ENCODE measurements at regions not wholly inside any gene's neighbourhood (a gene's known extent, or its start where the extent isn't known, plus 50 kb on each side); places are given as distances from the start of the nearest gene placed in this dataset.

- Histone ChIP-seq H3K4me3 (no peak overlapping the region), H3K27me3 (replicated peaks; ENCODE audit: insufficient read depth) (no peaks in the 10 kb centered on the region), H3K4me1 (replicated peaks) (no peaks in the 10 kb centered on the region), H3K9me3 (no peaks in the 10 kb centered on the region), H3K27ac (no peak overlapping the region), H3K36me3 (no peaks in the 10 kb centered on the region)
- 63% methylated on average over 13 of the region's 13 CpGs for WGBS
- intact Hi-C loops (cut with DNase I): no loop called here
- no peak for TF ChIP-seq POLR2AphosphoS5 (IDR thresholded peaks at IDR 0.05)
- TF ChIP-seq POLR2A (IDR thresholded peaks at IDR 0.05): no peak
- TF ChIP-seq, protein P1, sequence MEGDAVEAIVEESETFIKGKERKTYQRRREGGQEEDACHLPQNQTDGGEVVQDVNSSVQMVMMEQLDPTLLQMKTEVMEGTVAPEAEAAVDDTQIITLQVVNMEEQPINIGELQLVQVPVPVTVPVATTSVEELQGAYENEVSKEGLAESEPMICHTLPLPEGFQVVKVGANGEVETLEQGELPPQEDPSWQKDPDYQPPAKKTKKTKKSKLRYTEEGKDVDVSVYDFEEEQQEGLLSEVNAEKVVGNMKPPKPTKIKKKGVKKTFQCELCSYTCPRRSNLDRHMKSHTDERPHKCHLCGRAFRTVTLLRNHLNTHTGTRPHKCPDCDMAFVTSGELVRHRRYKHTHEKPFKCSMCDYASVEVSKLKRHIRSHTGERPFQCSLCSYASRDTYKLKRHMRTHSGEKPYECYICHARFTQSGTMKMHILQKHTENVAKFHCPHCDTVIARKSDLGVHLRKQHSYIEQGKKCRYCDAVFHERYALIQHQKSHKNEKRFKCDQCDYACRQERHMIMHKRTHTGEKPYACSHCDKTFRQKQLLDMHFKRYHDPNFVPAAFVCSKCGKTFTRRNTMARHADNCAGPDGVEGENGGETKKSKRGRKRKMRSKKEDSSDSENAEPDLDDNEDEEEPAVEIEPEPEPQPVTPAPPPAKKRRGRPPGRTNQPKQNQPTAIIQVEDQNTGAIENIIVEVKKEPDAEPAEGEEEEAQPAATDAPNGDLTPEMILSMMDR (IDR thresholded peaks at IDR 0.05): no peak
- no peak for DNase-seq (ENCODE audit: low spot score)
These were observed 160.3 kb upstream of the VRK2 start for GRCh38 chr2:57886161-57886786.

DNA sequence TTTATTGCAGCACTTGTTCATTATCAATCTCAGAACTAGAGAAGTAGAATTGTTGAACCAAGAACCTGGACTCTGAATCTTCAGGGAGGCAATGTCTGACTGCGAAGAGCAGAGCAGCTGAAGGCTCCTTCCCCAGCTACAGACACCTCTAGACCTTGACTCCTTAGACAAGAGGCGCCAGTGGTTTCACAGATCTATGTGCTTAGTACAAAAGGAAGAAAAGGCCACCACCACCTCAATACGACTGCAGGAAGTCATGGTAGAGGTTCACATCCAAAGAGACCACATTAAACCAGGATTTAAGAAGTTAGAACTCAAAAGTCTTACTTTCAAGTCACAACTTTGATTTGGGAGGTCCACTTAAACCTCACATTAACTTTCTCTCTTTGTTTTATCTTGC, 158.1 kb upstream of the VRK2 start:
- Histone ChIP-seq H3K27ac (no peak overlapping the region), H3K4me3 (no peak overlapping the region), H3K36me3 (no peaks in the 10 kb centered on the region), H3K9me3 (no peaks in the 10 kb centered on the region), H3K27me3 (replicated peaks; ENCODE audit: insufficient read depth) (no peaks in the 10 kb centered on the region), H3K4me1 (replicated peaks) (no peaks in the 10 kb centered on the region)
- intact Hi-C loops (cut with DNase I): no loop called here
- DNase-seq (ENCODE audit: low spot score): no peak
- WGBS: 95% methylated on average over 3 of the region's 3 CpGs
- TF ChIP-seq, protein P1 (IDR thresholded peaks at IDR 0.05): no peak
- TF ChIP-seq POLR2AphosphoS5 (IDR thresholded peaks at IDR 0.05): no peak
- TF ChIP-seq POLR2A (IDR thresholded peaks at IDR 0.05): no peak

- Histone ChIP-seq H3K27ac (no peak overlapping the region), H3K4me1 (replicated peaks) (no peaks in the 10 kb centered on the region), H3K9me3 (no peaks in the 10 kb centered on the region), H3K4me3 (no peak overlapping the region), H3K27me3 (replicated peaks; ENCODE audit: insufficient read depth) (no peaks in the 10 kb centered on the region), H3K36me3 (no peaks in the 10 kb centered on the region)
- TF ChIP-seq POLR2A (IDR thresholded peaks at IDR 0.05) (no peak), POLR2AphosphoS5 (IDR thresholded peaks at IDR 0.05) (no peak)
- TF ChIP-seq, protein P1 (IDR thresholded peaks at IDR 0.05): no peak
- intact Hi-C loops (cut with DNase I): no loop called here
- DNase-seq (ENCODE audit: low spot score): no peak
These were observed 156.1 kb upstream of the VRK2 start for GRCh38 chr2:57890464-57890863.

DNA sequence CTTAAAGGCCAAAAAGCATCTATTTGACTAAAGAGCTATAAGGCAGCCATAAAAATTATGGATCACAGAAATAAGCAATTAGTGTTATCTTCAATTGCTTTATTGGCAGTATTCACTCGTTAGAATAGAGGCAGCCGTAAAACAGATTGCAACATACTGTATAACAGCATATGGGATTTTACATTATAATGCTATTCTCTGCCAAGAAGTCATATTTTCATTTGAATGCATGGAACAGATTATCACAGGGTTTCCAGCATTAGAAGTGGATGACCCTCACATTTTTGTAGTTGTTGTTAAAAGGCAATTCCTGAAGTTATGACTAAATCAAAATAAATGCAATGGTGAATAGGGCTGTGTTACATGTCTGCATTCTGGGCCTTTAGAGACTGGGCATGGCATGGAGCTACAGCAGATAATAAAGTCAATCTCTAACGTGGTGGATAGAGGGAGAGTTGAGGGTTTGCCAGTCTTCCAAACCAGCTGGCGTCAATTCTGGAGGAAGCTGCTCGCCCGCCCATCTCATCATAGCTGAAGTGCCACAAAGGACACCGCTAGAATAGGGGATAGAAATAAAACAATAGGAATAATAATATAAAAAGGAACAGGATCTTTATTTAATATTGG, 155.4 kb upstream of the VRK2 start:
- intact Hi-C loops (cut with DNase I): no loop called here
- no peaks in the 10 kb centered on the region for H3K9me3 ChIP-seq
- no peak overlapping the region for H3K27ac ChIP-seq
- no peaks in the 10 kb centered on the region for H3K4me1 ChIP-seq (replicated peaks)
- no peaks in the 10 kb centered on the region for H3K27me3 ChIP-seq (replicated peaks; ENCODE audit: insufficient read depth)
- DNase-seq (ENCODE audit: low spot score): no peak
- 77% methylated on average over 7 of the region's 7 CpGs for WGBS
- no peaks in the 10 kb centered on the region for H3K36me3 ChIP-seq
- H3K4me3 ChIP-seq: no peak overlapping the region
- TF ChIP-seq POLR2A (IDR thresholded peaks at IDR 0.05) (no peak), POLR2AphosphoS5 (IDR thresholded peaks at IDR 0.05) (no peak)
- TF ChIP-seq, protein P1 (IDR thresholded peaks at IDR 0.05): no peak

GRCh38 chr2:57892920-57893319, 153.7 kb upstream of the VRK2 start:
- intact Hi-C loops (cut with DNase I): no loop called here
- Histone ChIP-seq H3K9me3 (no peaks in the 10 kb centered on the region), H3K4me1 (replicated peaks) (no peaks in the 10 kb centered on the region), H3K4me3 (no peak overlapping the region), H3K27me3 (replicated peaks; ENCODE audit: insufficient read depth) (no peaks in the 10 kb centered on the region), H3K36me3 (no peaks in the 10 kb centered on the region), H3K27ac (no peak overlapping the region)
- WGBS: 71% methylated on average over 3 of the region's 3 CpGs
- TF ChIP-seq, protein P1 (IDR thresholded peaks at IDR 0.05): no peak
- no peak for TF ChIP-seq POLR2A (IDR thresholded peaks at IDR 0.05)
- TF ChIP-seq POLR2AphosphoS5 (IDR thresholded peaks at IDR 0.05): no peak
- DNase-seq (ENCODE audit: low spot score): no peak
